HL-60 (cell line): ENCODE measurements at regions not wholly inside any gene's neighbourhood (a gene's known extent, or its start where the extent isn't known, plus 50 kb on each side); places are given as distances from the start of the nearest gene placed in this dataset.

Experiments
- DNase-seq, 2 experiments: peaks; one replicate each; pipeline ENCODE4 v3.0.0-alpha.2; 2010 to 2020; ENCODE audit warnings: low read depth in 1 of 2, low spot score in 1 of 2
- H3K27ac ChIP-seq: fragments of 250-450 bp; sonication (Bioruptor Pico); replicated peaks from 2 replicates; pipeline ENCODE4 v1.5.1; 2020; ENCODE audit warnings: mild to moderate bottlenecking, moderate library complexity
- H3K27me3 ChIP-seq: fragments of 250-450 bp; sonication (Bioruptor Pico); 2 replicates; pipeline ENCODE4 v1.5.1; 2021; ENCODE audit warnings: mild to moderate bottlenecking, moderate library complexity; ENCODE audit not compliant: insufficient read depth, poor library complexity, severe bottlenecking
- H3K4me3 ChIP-seq: replicated peaks from 2 replicates; pipeline ENCODE4 v1.5.1; 2011; ENCODE audit warnings: mild to moderate bottlenecking, control low read depth, low read length; ENCODE audit not compliant: insufficient read depth
- GABPA ChIP-seq: IDR thresholded peaks from 2 replicates; pipeline ENCODE4 v1.6.1; 2012; ENCODE audit warnings: low read depth
- POLR2AphosphoS5 ChIP-seq: IDR thresholded peaks from 2 replicates; pipeline ENCODE4 v1.6.1; 2012; ENCODE audit warnings: low read depth
- SPI1 ChIP-seq: IDR thresholded peaks from 2 replicates; pipeline ENCODE4 v1.6.1; 2012; ENCODE audit warnings: low read depth, mild to moderate bottlenecking, borderline replicate concordance
- TF ChIP-seq, protein P1 (sequence below): IDR thresholded peaks from one replicate; pipeline ENCODE4 v1.5.1; 2011; ENCODE audit warnings: low read length, control low read depth, inconsistent platforms; ENCODE audit not compliant: insufficient read depth
- TF ChIP-seq, protein P2 (sequence below): IDR thresholded peaks from 2 replicates; pipeline ENCODE4 v1.6.1; 2012; ENCODE audit warnings: low read depth; ENCODE audit not compliant: insufficient replicate concordance

DNA sequence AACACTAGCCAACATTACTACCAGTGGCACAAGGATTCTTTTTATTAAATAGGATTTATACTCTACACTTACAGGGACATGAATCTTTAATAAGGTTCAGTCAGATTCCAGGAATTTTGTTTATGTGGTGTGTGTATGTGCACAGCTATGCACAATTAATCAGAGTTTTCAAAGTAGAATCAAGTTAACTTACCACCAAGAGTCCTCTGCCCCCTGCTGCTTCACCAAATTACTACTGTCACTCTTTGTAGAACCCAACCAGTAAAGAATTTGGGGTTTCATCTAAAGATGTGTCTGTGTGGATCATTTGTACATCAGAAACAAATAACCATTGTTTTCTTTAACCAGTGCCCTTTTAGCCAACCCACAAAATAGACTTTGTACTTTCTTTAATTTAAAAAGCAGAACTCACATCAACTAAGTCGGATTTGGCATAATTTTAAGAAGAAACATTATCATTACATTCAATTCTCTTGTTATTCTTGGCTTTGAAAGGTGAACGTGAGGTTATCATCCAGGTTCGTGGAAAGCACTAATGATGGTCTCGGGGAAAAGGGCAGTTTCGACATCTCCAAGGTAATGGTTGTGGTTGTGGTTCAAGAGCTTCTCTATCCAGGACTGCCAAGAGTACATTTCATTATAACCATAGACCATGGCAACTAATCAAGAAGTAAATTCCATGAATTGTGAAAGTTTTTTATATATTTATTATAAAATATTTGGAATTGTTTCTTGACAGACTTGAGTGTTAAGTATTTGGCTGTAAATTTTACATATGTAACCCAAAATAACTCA is 514.3 kb upstream of the ID4 start:
- no peak overlapping the region for H3K4me3 ChIP-seq
- no peak for DNase-seq
- H3K27ac ChIP-seq = no peak overlapping the region
- no peaks in the 10 kb centered on the region for H3K27me3 ChIP-seq
- TF ChIP-seq SPI1 (no peak), GABPA (no peak), POLR2AphosphoS5 (no peak)
- TF ChIP-seq, protein P1, sequence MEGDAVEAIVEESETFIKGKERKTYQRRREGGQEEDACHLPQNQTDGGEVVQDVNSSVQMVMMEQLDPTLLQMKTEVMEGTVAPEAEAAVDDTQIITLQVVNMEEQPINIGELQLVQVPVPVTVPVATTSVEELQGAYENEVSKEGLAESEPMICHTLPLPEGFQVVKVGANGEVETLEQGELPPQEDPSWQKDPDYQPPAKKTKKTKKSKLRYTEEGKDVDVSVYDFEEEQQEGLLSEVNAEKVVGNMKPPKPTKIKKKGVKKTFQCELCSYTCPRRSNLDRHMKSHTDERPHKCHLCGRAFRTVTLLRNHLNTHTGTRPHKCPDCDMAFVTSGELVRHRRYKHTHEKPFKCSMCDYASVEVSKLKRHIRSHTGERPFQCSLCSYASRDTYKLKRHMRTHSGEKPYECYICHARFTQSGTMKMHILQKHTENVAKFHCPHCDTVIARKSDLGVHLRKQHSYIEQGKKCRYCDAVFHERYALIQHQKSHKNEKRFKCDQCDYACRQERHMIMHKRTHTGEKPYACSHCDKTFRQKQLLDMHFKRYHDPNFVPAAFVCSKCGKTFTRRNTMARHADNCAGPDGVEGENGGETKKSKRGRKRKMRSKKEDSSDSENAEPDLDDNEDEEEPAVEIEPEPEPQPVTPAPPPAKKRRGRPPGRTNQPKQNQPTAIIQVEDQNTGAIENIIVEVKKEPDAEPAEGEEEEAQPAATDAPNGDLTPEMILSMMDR = no peak
- TF ChIP-seq, protein P2, sequence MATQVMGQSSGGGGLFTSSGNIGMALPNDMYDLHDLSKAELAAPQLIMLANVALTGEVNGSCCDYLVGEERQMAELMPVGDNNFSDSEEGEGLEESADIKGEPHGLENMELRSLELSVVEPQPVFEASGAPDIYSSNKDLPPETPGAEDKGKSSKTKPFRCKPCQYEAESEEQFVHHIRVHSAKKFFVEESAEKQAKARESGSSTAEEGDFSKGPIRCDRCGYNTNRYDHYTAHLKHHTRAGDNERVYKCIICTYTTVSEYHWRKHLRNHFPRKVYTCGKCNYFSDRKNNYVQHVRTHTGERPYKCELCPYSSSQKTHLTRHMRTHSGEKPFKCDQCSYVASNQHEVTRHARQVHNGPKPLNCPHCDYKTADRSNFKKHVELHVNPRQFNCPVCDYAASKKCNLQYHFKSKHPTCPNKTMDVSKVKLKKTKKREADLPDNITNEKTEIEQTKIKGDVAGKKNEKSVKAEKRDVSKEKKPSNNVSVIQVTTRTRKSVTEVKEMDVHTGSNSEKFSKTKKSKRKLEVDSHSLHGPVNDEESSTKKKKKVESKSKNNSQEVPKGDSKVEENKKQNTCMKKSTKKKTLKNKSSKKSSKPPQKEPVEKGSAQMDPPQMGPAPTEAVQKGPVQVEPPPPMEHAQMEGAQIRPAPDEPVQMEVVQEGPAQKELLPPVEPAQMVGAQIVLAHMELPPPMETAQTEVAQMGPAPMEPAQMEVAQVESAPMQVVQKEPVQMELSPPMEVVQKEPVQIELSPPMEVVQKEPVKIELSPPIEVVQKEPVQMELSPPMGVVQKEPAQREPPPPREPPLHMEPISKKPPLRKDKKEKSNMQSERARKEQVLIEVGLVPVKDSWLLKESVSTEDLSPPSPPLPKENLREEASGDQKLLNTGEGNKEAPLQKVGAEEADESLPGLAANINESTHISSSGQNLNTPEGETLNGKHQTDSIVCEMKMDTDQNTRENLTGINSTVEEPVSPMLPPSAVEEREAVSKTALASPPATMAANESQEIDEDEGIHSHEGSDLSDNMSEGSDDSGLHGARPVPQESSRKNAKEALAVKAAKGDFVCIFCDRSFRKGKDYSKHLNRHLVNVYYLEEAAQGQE = no peak

DNA sequence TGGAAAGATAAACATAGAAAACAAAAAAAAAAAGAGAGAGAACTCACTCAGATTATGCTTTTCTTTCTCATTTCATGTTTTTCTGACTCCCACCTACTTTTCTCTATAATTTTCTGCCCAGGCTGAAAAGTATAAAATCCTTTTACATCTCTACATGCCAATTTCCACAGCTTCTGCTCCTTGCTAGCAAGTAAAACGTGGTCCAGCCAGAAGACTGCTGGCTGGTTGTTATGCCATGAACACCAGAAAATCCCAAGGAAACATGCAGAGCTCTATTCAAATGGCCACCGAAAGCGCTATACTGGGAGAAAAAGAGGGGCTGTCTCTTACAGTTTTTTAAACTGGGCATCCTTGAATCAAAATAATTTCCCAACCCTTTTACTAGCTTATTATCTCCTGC is 512.8 kb upstream of the ID4 start:
- H3K4me3 ChIP-seq = no peak overlapping the region
- DNase-seq = no peak
- TF ChIP-seq, protein P1 = no peak
- TF ChIP-seq POLR2AphosphoS5 = no peak
- no peak for TF ChIP-seq GABPA
- TF ChIP-seq, protein P2 = no peak
- TF ChIP-seq SPI1 = no peak
- H3K27ac ChIP-seq = no peak overlapping the region
- no peaks in the 10 kb centered on the region for H3K27me3 ChIP-seq

DNA sequence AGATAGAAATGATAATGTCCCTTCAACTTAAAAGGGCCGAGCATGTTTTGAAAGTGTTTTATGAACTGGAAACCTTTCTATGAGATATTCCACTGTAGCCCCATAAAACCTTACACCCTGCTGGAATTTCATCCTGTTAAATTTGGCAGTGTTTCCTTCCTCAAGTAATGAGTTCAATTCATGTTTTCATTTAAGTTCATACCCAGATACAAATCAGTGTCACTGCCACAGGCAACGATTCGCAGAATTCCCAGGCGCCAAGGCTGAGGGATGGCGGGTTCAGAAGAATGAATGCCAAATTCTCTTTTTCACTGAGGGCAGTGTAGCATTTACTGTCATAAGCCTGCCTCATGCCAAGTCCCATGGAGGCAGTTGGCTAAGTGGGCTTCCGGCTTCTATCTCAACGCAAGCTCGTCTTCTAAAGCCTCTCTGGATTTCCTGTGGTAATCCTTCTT is 511.8 kb upstream of the ID4 start:
- TF ChIP-seq SPI1 (no peak), GABPA (no peak), POLR2AphosphoS5 (no peak)
- TF ChIP-seq, protein P2 = no peak
- TF ChIP-seq, protein P1 = no peak
- Histone ChIP-seq H3K27ac (no peak overlapping the region), H3K4me3 (no peak overlapping the region), H3K27me3 (no peaks in the 10 kb centered on the region)
- no peak for DNase-seq
